Endothelial cell (in vitro differentiated cells): ENCODE measurements at regions not wholly inside any gene's neighbourhood (a gene's known extent, or its start where the extent isn't known, plus 50 kb on each side); places are given as distances from the start of the nearest gene placed in this dataset.

Experiments used
- DNase-seq: peaks from one replicate; pipeline ENCODE4 v3.0.0; 2021; ENCODE audit warnings: low spot score
- H3K27ac Mint-ChIP-seq: one replicate; pipeline ENCODE4 v1.8.0; 2021; ENCODE audit warnings: mixed read lengths, inconsistent platforms; ENCODE audit not compliant: unreplicated experiment
- H3K27me3 Mint-ChIP-seq: one replicate; pipeline ENCODE4 v1.8.0; 2021; ENCODE audit warnings: mild to moderate bottlenecking, moderate library complexity, mixed read lengths, inconsistent platforms; ENCODE audit not compliant: unreplicated experiment
- H3K36me3 Mint-ChIP-seq: one replicate; pipeline ENCODE4 v1.8.0; 2021; ENCODE audit warnings: mild to moderate bottlenecking, low read depth, mixed read lengths, inconsistent platforms; ENCODE audit not compliant: unreplicated experiment
- H3K4me1 Mint-ChIP-seq: one replicate; pipeline ENCODE4 v1.8.0; 2021; ENCODE audit warnings: mild to moderate bottlenecking, mixed read lengths, inconsistent platforms; ENCODE audit not compliant: unreplicated experiment
- H3K4me3 Mint-ChIP-seq: one replicate; pipeline ENCODE4 v1.8.0; 2021; ENCODE audit warnings: mild to moderate bottlenecking, mixed read lengths, inconsistent platforms; ENCODE audit not compliant: unreplicated experiment
- H3K9me3 Mint-ChIP-seq: one replicate; pipeline ENCODE4 v1.8.0; 2021; ENCODE audit warnings: mixed read lengths, inconsistent platforms; ENCODE audit not compliant: unreplicated experiment
- TF ChIP-seq, protein P1 (sequence below): fragments of 200-600 bp; sonication (generic); IDR thresholded peaks from one replicate; pipeline ENCODE4 v1.5.0; 2021; ENCODE audit warnings: antibody characterized with exemption; ENCODE audit not compliant: unreplicated experiment

- Mint-ChIP-seq H3K4me1 (no peaks in the 10 kb centered on the region), H3K4me3 (no peak overlapping the region), H3K36me3 (no peaks in the 10 kb centered on the region), H3K27ac (no peak overlapping the region), H3K9me3 (no peaks in the 10 kb centered on the region), H3K27me3 (peaks cover 2% of the 10 kb centered on the region)
- TF ChIP-seq, protein P1, sequence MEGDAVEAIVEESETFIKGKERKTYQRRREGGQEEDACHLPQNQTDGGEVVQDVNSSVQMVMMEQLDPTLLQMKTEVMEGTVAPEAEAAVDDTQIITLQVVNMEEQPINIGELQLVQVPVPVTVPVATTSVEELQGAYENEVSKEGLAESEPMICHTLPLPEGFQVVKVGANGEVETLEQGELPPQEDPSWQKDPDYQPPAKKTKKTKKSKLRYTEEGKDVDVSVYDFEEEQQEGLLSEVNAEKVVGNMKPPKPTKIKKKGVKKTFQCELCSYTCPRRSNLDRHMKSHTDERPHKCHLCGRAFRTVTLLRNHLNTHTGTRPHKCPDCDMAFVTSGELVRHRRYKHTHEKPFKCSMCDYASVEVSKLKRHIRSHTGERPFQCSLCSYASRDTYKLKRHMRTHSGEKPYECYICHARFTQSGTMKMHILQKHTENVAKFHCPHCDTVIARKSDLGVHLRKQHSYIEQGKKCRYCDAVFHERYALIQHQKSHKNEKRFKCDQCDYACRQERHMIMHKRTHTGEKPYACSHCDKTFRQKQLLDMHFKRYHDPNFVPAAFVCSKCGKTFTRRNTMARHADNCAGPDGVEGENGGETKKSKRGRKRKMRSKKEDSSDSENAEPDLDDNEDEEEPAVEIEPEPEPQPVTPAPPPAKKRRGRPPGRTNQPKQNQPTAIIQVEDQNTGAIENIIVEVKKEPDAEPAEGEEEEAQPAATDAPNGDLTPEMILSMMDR, result no peak
- no peak for DNase-seq
These were observed 382.0 kb downstream of the RAPGEF2 start for GRCh38 chr4:159484864-159485263.

- Mint-ChIP-seq H3K4me3 (no peak overlapping the region), H3K9me3 (peaks cover 4% of the 10 kb centered on the region), H3K4me1 (no peaks in the 10 kb centered on the region), H3K36me3 (peaks cover 3% of the 10 kb centered on the region), H3K27ac (no peak overlapping the region), H3K27me3 (peaks cover 2% of the 10 kb centered on the region)
- DNase-seq, result peak; percentile 61
- TF ChIP-seq, protein P1, result peak; percentile 82
These were observed 384.4 kb downstream of the RAPGEF2 start for GRCh38 chr4:159487284-159487747.

GRCh38 chr4:159489646-159490045 lies 386.8 kb downstream of the RAPGEF2 start:
- H3K4me1 Mint-ChIP-seq, result no peaks in the 10 kb centered on the region
- peaks cover 5% of the 10 kb centered on the region for H3K27me3 Mint-ChIP-seq
- H3K4me3 Mint-ChIP-seq, result no peak overlapping the region
- DNase-seq, result no peak
- TF ChIP-seq, protein P1, result no peak
- no peak overlapping the region for H3K27ac Mint-ChIP-seq
- peaks cover 3% of the 10 kb centered on the region for H3K36me3 Mint-ChIP-seq
- peaks cover 10% of the 10 kb centered on the region for H3K9me3 Mint-ChIP-seq

GRCh38 chr4:159495515-159496236 lies 392.8 kb downstream of the RAPGEF2 start:
- no peak overlapping the region for H3K4me3 Mint-ChIP-seq
- no peaks in the 10 kb centered on the region for H3K4me1 Mint-ChIP-seq
- no peak overlapping the region for H3K27ac Mint-ChIP-seq
- DNase-seq, result no peak
- TF ChIP-seq, protein P1, result no peak
- H3K36me3 Mint-ChIP-seq, result peaks cover 3% of the 10 kb centered on the region
- peaks cover 3% of the 10 kb centered on the region for H3K27me3 Mint-ChIP-seq
- H3K9me3 Mint-ChIP-seq, result peaks cover 10% of the 10 kb centered on the region

DNA sequence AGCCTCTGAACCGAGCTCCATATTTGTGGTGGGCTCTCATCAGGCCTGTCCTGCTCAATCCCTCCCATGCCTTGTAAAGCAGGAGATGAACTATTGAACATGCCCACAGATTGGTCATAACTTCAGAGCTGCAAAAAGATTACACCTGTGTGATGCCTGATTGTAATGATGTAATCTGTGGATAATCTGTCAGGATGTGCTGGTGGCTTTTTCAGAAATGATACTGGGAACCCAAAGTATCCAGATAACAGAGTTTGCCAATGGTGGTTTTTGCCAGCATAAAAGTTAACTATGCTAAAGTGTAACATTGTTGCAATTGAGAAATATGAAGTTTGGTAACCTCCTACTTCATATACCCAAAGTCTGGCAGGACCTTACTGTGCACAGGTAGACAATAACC lies 393.4 kb downstream of the RAPGEF2 start:
- Mint-ChIP-seq H3K27ac (no peak overlapping the region), H3K27me3 (peaks cover 3% of the 10 kb centered on the region), H3K9me3 (peaks cover 10% of the 10 kb centered on the region), H3K4me1 (no peaks in the 10 kb centered on the region), H3K36me3 (peaks cover 3% of the 10 kb centered on the region), H3K4me3 (no peak overlapping the region)
- TF ChIP-seq, protein P1, result no peak
- DNase-seq, result no peak
